Activated T-cell treated with anti-CD3 and anti-CD28 coated beads for 24 hours (primary cell): ENCODE measurements at regions not wholly inside any gene's neighbourhood (a gene's known extent, or its start where the extent isn't known, plus 50 kb on each side); places are given as distances from the start of the nearest gene placed in this dataset.
"Not testable (repeated sequence)": the region's sequence is repeated elsewhere in the genome, so short reads cannot be mapped to it uniquely, and the experiment has no call there.

Experiments used
- DNase-seq: peaks from one replicate; pipeline ENCODE4 v3.0.0-alpha.2; 2020; ENCODE audit warnings: low read depth

DNA sequence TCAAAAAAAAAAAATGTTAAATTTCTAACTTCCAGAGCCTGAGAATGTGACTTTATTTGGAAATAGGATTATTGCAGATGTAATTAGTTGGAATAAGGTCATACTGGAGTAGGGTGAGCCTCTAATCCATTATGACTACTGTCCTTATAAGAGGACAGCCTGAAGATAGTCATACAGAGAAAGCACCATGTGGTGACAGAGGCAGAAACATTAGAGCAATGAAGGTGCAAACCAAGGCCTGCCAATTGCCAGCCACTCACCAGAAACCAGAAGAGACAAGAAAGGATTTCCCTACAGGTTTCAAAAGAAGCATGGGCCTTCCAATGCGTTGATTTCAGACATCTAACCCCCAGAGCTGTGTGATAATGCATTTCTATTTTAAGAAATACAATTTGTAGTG is 659.2 kb upstream of the CHD1 start:
- no peak for DNase-seq

DNA sequence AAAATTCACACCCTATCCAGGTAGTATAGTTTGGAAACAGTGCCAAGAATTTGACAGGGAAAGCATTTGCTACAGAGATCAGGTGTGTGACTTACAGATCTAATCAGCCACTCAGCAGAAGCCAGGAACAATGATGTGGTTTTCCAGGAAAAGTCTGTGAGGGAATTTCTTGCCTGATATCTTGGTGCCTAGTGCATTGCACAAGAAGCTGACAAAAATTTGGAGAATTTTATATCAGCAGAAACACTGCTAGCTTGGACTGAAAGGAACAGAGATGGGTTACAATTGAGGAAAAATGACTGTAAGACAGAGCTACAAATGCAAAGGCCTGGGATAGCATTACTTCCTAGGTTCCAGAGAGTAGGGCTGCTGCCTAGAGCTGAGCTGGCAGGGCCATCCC is 658.1 kb upstream of the CHD1 start:
- no peak for DNase-seq

DNA sequence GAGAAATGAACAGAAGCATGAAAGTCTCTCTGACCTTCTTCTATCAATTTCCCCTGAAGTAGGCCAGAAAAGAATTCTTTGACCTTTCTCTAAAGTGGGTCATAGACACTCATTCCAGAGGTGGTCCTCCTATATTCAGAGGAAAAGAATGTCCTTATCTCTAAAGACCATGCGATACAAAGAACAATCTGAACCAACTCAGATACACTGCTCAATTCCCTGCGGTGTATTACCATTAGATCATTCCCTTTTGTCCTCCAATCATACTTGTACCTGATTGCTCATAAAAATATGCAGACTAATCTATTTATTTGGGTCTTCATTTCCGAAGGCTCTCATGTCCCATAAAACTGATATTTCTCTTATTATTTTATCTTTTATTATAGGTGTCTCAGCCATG is 652.4 kb upstream of the CHD1 start:
- not testable (repeated sequence) for DNase-seq

DNA sequence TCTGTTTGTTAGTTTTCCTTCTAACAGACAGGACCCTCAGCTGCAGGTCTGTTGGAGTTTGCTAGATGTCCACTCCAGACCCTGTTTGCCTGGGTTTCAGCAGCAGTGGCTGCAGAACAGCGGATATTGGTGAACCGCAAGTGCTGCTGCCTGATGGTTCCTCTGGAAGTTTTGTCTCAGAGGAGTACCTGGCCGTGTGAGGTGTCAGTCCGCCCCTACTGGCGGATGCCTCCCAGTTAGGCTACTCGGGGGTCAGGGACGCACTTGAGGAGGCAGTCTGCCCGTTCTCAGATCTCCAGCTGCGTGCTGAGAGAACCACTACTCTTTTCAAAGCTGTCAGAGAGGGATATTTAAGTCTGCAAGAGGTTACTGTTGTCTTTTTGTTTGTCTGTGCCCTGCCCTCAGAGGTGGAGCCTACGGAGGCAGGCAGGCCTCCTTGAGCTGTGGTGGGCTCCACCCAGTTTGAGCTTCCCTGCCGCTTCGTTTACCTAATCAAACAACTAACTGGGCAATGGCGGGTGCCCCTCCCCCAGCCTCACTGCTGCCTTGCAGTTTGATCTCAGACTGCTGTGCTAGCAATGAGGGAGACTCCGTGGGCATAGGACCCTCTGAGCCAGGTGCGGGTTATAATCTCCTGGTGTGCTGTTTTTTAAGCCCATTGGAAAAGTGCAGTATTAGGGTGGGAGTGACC is 634.3 kb upstream of the CHD1 start:
- DNase-seq = not testable (repeated sequence)

DNA sequence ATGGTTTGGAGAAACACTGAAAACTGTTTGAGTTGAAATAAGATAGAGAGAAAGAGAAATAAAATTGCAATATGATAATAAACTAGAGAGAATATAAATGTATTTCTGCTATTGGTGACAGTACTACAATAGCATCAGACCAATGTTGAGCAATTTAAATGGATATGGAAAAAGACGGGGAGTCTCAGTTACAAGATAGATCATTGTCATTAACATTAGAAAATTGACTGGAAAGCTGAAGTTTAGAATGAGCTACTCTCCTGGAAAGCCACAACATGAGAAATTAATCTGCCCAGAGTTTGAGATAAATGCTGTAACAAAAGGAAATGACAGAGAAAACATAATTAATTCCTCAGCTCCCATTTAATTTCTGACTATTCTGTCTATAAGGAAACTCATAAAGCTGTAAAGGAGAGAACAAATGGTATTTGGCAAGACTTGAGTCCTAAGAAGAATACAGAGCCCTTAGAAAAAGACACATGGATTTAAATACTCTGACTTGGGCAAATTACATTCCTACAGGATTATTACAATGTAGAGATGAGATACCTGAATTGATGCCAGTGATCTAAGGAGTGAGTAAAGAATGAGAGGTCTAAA is 624.5 kb upstream of the CHD1 start:
- DNase-seq = no peak

DNA sequence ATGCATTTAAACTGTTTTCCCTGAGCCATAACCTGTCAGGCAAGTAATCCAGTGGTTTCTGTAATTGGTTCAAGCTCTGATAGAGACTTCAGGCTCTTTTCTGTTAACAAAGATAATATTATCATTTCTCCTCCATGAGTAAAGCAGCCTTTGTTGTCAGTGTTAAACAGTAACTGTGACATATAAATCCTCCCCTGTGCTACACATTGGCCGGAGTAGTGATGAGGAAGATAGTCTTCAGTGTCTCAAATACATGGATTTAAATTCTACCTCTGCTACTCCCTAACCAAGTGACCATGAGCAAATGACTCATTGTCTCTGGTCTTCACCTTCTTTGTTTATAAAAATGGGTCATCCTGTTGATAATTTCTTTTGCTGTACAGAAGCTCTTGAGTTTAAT is 615.5 kb upstream of the CHD1 start:
- no peak for DNase-seq

DNA sequence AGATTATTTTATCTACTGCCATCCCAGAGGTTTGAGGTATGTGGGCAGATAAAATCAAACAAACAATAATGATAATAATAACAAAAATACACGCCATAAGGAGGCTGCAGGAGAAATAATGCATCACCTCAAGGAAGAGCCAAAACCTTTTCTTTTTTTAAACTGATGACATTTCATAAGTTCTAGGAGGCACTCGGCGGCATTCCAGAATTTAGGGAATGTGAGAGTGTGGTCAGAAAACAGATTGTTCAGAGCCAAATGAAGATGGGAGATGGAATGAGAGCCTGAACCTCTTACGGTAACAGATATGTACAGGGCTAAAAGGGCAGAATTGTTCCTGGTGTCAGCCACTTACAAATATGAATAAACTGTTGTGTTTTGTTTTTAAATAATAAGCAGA is 615.0 kb upstream of the CHD1 start:
- no peak for DNase-seq

DNA sequence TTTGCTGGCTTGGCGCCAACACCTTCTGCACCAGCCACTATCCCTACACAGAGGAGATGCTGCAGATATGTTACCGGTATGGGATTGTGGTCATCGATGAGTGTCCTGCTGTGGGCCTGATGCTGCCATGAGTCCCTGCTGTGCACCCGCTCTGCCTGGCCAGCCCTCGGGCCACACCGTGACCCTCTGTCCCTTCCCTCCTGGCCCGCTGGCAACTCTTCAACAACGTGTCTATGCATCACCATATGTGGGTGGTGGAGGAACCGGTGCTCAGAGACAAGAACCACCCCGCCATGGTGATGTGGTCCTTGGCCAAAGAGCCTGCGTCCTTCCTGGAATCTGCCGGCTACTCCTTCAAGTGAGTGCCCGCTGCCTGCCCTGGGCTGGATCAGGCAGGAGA is 605.4 kb upstream of the CHD1 start:
- not testable (repeated sequence) for DNase-seq

DNA sequence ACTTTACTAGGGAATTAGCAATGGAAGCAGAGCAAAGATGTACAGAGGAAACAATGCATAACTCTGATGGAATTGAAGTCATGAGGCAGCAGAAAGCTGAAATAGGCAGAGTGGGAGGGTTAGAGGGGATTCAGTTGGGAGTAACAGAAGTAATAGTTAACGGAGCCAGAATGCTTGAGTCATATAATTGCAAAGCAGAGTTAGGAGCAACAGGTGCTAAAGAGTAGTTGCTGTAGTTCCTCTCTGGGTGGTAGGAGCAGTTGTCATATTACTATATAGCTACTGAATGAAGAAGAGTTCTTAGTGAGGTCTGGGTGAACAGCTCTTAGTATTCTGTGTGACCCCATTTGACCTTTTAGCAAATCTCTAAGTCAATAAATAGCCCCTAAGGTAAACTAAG is 592.9 kb upstream of the CHD1 start:
- not testable (repeated sequence) for DNase-seq

DNA sequence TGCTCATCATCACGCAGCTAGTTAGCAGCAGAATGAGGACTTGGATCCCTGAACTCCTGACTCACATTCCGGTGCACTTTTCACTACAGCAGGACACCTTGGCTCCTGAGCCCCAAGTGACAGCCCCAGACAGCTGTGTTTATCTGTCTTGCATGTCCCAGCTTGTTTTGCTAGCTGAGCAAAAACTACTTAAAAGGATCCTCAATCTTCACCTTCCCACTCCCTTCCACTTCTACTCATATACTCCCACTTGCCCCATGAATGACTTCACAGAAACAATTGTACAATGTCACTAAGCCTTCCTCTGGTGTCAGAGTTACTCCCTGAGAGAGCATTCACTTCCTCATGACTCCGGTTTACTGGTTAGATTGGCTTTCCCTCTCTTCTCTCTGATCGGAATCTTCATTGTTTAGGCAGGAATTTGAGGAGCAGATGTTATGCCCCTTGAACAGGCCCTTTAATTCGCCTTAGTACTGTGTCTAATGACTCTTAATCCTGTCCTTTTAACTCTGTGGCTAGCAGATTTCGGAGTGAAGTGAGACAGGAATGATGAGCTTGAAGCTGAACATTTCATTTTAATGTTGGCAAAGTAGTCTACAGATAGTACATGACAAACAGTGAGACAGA is 587.2 kb upstream of the CHD1 start:
- DNase-seq = not testable (repeated sequence)

DNA sequence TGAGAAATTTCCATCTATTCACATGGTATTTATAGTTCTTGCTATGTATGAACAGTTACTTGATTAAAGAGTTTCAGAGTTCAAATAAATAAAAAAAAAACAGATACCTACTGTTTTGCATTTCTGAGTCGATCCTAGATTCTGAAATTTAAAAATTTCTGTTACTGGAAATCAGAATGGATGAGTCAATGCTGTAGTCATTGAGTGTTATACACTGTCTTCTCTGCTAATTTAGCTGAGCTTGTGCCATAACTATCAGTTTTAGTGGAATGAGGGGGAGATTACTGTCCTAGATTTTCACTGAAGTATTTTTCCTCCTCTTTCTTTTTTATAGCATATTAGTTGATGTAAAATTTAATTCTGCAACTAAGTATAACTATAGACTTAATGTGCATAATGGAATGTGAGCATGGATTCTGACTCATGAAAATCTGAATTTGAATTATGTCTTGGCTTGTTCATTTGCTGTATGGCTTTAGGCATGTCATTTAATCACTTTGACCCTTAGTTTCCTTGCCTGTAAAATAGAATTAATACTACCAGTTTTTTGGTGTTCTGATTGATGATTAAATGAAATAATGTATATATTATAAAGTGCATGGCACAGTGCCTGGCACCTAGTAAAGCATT is 581.5 kb upstream of the CHD1 start:
- DNase-seq = not testable (repeated sequence)

DNA sequence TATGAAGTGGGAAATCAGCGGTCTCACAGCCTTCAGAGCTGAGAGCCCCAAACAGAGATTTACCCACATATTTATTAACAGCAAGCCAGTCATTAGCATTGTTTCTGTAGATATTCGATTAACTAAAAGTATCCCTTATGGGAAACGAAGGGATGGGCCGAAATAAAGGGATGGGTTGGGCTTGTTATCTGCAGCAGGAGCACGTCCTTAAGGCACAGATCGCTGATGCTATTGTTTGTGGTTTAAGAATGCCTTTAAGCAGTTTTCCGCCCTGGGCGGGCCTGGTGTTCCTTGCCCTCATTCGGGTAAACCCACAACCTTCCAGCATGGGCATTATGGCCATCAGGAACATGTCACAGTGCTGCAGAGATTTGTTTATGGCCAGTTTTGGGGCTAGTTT is 580.3 kb upstream of the CHD1 start:
- DNase-seq = not testable (repeated sequence)

DNA sequence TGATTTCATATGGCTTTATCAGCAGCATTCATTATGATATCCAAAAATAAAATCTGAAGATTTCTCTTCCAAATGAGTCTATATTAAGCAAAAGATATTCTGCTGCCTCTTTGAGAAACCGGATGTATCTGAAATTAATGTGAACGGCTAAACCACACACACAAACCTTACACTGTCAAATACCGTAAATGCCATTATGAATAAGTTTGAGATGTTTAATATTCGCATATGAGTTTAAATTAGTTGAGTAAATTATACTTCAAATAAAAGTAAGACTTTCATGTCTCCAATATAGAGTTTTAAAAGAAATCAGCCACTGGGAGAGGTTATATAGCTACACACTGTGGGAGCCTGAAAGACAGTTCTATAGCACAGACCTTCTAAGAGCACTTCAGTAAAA is 566.6 kb upstream of the CHD1 start:
- DNase-seq = not testable (repeated sequence)

DNA sequence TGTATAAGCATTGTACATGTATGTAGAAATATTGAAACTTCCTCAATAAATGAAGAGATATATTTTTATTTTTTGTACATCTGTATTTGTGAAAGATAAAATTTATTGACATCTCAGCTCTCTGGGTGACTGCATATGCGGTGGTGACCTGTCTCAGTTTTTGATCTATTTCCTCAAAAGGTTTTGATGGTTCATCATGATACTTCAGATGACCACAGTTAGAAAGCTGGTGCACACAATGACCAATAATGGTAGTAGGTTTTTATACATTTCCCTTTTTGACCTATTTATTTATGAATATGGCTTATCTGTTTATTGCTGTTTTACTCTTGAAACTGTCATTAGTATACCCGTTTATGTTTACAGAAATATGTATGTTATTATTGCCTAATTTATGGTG is 549.6 kb upstream of the CHD1 start:
- DNase-seq = not testable (repeated sequence)

DNA sequence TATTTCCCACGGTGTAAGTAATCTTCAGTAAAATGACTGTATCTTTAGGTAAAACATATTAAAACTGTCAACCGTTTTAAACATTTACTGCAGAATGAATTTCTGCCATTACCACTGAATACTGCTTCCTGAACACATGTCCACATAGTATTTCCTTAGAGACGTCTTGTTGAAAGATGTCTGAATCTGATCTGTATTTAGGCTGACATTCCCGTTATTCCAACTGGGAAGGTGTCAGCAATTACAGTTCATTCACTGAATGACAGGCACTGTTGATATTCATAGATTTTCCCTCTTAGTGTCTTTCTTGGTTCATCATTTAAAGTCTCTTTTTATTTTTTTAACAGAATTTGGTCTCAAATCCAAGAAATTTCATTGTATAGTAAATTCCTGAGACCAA is 544.5 kb upstream of the CHD1 start:
- DNase-seq = not testable (repeated sequence)

DNA sequence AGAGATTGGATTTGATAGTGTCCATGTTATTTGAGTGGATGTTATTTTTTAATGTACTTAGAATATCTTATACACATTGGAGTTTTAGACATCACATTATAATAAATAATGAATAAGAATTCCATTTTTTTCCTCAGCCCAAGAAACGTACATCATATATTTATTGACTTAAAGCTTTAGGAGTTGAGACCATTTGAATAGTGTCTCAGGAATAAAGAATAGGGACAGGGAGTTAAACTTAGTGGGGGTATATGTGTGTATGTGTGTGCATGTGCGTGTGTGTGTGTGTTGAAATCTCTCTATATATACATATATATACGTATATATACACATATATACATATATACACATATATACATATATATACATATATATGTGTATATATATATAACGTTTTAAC is 542.9 kb upstream of the CHD1 start:
- not testable (repeated sequence) for DNase-seq

DNA sequence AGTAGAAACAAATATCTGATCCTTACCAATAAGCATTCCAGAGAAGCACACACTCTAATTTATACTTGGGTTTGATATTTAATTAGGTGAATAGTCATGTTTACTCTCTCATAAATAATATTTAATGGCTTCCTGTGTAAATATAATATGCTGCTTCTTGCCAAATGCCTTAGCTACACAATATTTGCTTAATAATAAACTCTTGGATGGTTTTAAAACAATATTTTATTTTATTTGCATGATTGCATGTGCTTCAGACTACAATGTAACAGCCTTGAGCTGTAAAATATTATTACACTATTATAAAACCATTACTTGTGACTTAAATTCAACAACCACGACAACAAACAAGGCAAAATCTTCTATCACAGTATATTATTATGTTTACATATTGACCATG is 542.4 kb upstream of the CHD1 start:
- not testable (repeated sequence) for DNase-seq

DNA sequence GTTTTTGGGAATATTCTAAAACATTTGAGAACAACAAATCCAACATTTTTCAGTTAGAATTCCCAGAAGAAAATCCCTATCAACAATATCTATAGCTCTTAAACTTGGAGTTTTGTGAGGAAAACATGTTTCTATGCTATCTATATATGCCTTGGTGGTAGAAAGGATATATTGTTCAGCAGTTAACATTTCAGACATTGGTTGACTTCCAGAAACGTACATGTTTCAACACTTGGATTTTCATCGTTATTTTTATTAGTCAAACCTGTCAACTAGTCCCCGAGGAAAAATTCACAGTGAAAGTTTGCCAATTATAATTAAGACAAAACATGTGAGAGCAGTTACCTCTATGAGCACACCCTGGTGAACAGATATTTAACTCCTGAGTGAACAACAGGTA is 541.8 kb upstream of the CHD1 start:
- not testable (repeated sequence) for DNase-seq

DNA sequence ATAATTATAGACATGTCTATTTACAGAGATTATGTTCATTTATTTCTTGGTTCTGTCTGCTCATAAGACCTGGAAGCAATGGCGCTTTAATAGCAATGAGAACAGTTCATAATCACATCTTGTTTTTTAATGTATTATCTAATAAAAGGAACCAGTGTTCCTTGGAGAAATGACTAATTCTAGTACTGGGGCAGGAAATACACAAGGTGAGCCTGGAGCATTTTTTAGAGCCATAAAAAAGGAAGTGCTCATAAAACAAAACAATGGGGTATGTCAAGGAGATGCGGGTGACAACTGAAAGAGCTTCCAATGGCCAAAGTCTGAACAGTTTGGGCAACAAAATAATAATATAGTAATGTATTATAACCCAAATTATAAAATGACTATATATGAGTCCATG is 531.9 kb upstream of the CHD1 start:
- no peak for DNase-seq

DNA sequence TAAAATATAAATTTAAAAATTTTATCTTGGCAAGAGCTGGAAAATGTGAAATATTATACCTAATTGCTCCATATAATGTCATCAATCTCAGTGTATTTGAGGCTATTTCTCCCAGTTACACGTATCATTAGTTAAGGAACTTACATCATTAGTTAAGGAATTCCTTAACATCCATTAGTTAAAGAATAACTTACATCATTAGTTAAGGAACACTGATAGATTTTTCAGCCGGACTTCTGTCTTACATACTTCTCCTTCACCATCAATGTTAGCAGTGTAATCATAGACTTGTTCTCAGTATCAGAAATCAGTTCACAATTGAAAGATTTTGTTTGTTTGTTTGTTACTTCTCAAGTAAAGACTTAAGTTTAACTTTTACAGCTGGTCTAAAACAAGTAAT is 524.4 kb upstream of the CHD1 start:
- DNase-seq = no peak

DNA sequence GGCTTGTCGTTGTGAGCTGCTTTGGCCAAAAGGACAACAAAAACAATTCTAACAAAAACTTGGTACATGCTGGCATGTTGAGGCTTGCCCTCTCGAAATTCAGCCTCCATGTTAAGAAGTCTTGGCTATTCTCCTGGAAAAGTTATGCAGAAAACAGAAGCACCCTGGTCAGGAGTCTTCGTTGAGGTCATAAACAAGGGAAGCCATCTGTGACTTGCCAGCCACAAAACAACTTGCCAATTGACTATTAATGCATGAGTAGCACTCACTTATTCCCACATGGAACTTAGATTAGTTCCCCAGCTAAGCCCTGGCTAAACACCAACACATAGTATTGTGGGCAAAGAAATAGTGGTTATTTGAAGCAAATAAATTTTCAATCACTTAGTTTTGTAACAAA is 521.0 kb upstream of the CHD1 start:
- DNase-seq = no peak

DNA sequence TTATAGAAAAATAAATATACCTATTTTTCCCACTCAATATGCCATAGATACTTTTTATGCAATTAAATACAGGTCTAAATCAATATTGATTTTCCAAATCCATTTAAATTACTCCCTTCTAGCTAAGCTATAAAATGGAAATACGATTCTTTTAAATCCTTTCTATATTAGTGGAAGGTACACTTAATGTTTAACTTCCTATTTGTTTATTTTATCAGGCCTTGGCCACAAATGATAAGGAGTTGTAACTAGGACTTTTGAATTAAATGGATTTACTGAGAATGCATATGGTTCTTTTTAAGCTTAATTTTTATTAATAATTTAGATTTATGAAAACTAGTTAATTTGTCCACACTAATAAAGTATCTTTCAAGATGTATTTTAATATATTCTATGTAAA is 517.0 kb upstream of the CHD1 start:
- DNase-seq = no peak

DNA sequence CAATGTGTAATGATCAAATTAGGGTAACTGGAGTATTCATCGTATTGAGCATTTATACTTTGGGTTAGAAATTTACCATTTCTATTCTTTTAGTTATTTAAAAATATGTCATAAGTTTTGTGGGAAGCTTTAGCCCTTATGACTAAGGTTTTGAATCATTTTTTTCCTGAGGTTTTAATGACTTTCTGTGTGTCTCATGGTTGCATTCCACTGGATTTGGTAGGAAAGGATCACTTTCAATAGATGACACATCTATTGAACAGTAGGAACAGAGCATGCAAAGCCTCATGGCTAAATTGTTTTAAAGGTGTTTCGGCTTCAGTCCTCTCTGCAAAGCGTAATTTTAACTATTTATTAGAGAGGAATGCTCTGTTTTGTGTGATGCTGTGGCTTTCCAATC is 512.4 kb upstream of the CHD1 start:
- DNase-seq = no peak
